SK-N-SH (cell line): ENCODE measurements at regions not wholly inside any gene's neighbourhood (a gene's known extent, or its start where the extent isn't known, plus 50 kb on each side); places are given as distances from the start of the nearest gene placed in this dataset.

ENCODE experiments used
- CTCF ChIA-PET: fragments of 300-600, 350-600 bp; formaldehyde crosslinking; extraction: SDS; loops from one replicate; lab custom pipeline; 2021; lab: Yijun Ruan, JAX
- POLR2A ChIA-PET: fragments of 350-600 bp; sonication (Branson Sonifier 250); formaldehyde crosslinking; extraction: SDS; loops from one replicate; lab custom pipeline; 2020; ENCODE audit warnings: antibody characterized with exemption, inconsistent platforms; lab: Yijun Ruan, JAX
- DNase-seq: peaks from one replicate; pipeline ENCODE4 v3.0.0; 2012
- H2AFZ ChIP-seq: fragments of 200-600 bp; sonication (generic); 2 replicates; pipeline ENCODE4 v1.8.1; 2016; ENCODE audit warnings: antibody characterized with exemption, mild to moderate bottlenecking, low read depth
- H3F3A ChIP-seq: fragments of 200-600 bp; sonication (generic); replicated peaks from 2 replicates; pipeline ENCODE3; 2016; ENCODE audit warnings: antibody characterized with exemption, mild to moderate bottlenecking; ENCODE audit not compliant: insufficient read depth
- H3K27ac ChIP-seq, 2 experiments: fragments of 200-500 bp in 1 of 2; fragments of 200-600 bp in 1 of 2; sonication (Bioruptor generic) in 1 of 2; sonication (generic), shearing (Covaris generic) in 1 of 2; 2 replicates each; pipeline versions ENCODE4 v1.5.1 to v1.6.1; 2014 to 2016; ENCODE audit warnings: low read depth in 2 of 2, inconsistent platforms in 1 of 2, low read length in 1 of 2, mild to moderate bottlenecking in 1 of 2, mixed read lengths in 1 of 2
- H3K27me3 ChIP-seq: fragments of 200-600 bp; sonication (generic), shearing (Covaris generic); 2 replicates; pipeline ENCODE4 v1.6.1; 2016; ENCODE audit warnings: mixed run types; ENCODE audit not compliant: insufficient read depth
- H3K36me3 ChIP-seq, 2 experiments: fragments of 200-500 bp in 1 of 2; fragments of 200-600 bp in 1 of 2; sonication (Bioruptor generic) in 1 of 2; sonication (generic) in 1 of 2; replicated peaks in 1 of 2; 2 replicates each; pipeline versions ENCODE3 to v1.5.1; 2014 to 2016; ENCODE audit warnings: low read length in 1 of 2, mild to moderate bottlenecking in 1 of 2; ENCODE audit not compliant: insufficient read depth in 2 of 2, control insufficient read depth in 1 of 2
- H3K4me1 ChIP-seq, 2 experiments: fragments of 200-500 bp in 1 of 2; fragments of 200-600 bp in 1 of 2; sonication (Bioruptor generic) in 1 of 2; sonication (generic), shearing (Covaris generic) in 1 of 2; 2 replicates each; pipeline versions ENCODE4 v1.5.1 to v1.6.1; 2014 to 2016; ENCODE audit warnings: low read depth in 1 of 2, low read length in 1 of 2, mixed run types in 1 of 2; ENCODE audit not compliant: insufficient read depth in 2 of 2, control insufficient read depth in 1 of 2
- H3K4me2 ChIP-seq: fragments of 200-600 bp; sonication (generic), shearing (Covaris generic); 2 replicates; pipeline ENCODE4 v1.6.1; 2017; ENCODE audit warnings: mixed run types
- H3K4me3 ChIP-seq, 2 experiments: fragments of 200-500 bp in 1 of 2; fragments of 200-600 bp in 1 of 2; sonication (Bioruptor generic) in 1 of 2; sonication (generic), shearing (Covaris generic) in 1 of 2; 2 replicates each; pipeline versions ENCODE4 v1.5.1 to v1.8.1; 2014 to 2016; ENCODE audit warnings: low read depth in 2 of 2, inconsistent platforms in 1 of 2, low read length in 1 of 2, mild to moderate bottlenecking in 1 of 2, mixed read lengths in 1 of 2, moderate library complexity in 1 of 2
- H3K79me2 ChIP-seq: fragments of 200-600 bp; sonication (generic); 2 replicates; pipeline ENCODE4 v1.8.1; 2017; ENCODE audit warnings: mild to moderate bottlenecking; ENCODE audit not compliant: insufficient read depth
- H3K9ac ChIP-seq: fragments of 200-600 bp; sonication (generic); 2 replicates; pipeline ENCODE4 v1.6.1; 2017; ENCODE audit warnings: mixed run types
- H3K9me2 ChIP-seq: fragments of 200-600 bp; sonication (generic); 2 replicates; pipeline ENCODE4 v1.6.1; 2017; ENCODE audit warnings: mixed run types
- H3K9me3 ChIP-seq: fragments of 200-600 bp; sonication (generic); 2 replicates; pipeline ENCODE4 v1.6.1; 2017; ENCODE audit warnings: mixed run types, mild to moderate bottlenecking, moderate library complexity
- H4K20me1 ChIP-seq: fragments of 200-600 bp; sonication (generic); 2 replicates; pipeline ENCODE4 v1.6.1; 2017; ENCODE audit warnings: mild to moderate bottlenecking, mixed run types; ENCODE audit not compliant: insufficient read depth
- CTCF ChIP-seq: fragments of 200-600 bp; sonication (generic); IDR thresholded peaks from 2 replicates; pipeline ENCODE4 v1.6.1; 2017; ENCODE audit warnings: antibody characterized with exemption, mild to moderate bottlenecking, moderate library complexity
- EP300 ChIP-seq, 2 experiments: IDR thresholded peaks; 2 replicates each; pipeline versions ENCODE4 v1.4.0 to v1.6.1; 2012; ENCODE audit warnings: borderline replicate concordance in 1 of 2, low read depth in 1 of 2, low read length in 1 of 2
- FOXM1 ChIP-seq: IDR thresholded peaks from 2 replicates; pipeline ENCODE4 v1.4.0; 2012; ENCODE audit warnings: low read depth, mild to moderate bottlenecking
- MEF2A ChIP-seq: IDR thresholded peaks from 2 replicates; pipeline ENCODE4 v1.4.0; 2012; ENCODE audit warnings: low read depth, borderline replicate concordance
- MXI1 ChIP-seq: IDR thresholded peaks from 2 replicates; pipeline ENCODE4 v1.6.1; 2012; ENCODE audit warnings: mild to moderate bottlenecking, low read depth, low read length, improper control_type of control experiment
- NRF1 ChIP-seq: IDR thresholded peaks from 2 replicates; pipeline ENCODE4 v1.6.1; 2012; ENCODE audit warnings: low read depth, mild to moderate bottlenecking, low read length
- POLR2AphosphoS5 ChIP-seq: IDR thresholded peaks from 2 replicates; pipeline ENCODE4 v1.6.1; 2012; ENCODE audit warnings: low read depth, low read length
- RAD21 ChIP-seq: IDR thresholded peaks from 2 replicates; pipeline ENCODE4 v1.6.1; 2012; ENCODE audit warnings: mild to moderate bottlenecking, low read length
- RXRA ChIP-seq: IDR thresholded peaks from 2 replicates; pipeline ENCODE4 v1.4.0; 2012; ENCODE audit warnings: low read depth, mild to moderate bottlenecking, borderline replicate concordance
- TAF1 ChIP-seq: IDR thresholded peaks from 2 replicates; pipeline ENCODE4 v1.6.1; 2012; ENCODE audit warnings: low read depth, mild to moderate bottlenecking, low read length, moderate library complexity, borderline replicate concordance
- TCF12 ChIP-seq: IDR thresholded peaks from 2 replicates; pipeline ENCODE4 v1.4.0; 2012
- TEAD4 ChIP-seq: IDR thresholded peaks from 2 replicates; pipeline ENCODE4 v1.4.0; 2012; ENCODE audit warnings: mild to moderate bottlenecking, borderline replicate concordance; ENCODE audit not compliant: insufficient read depth
- USF2 ChIP-seq: fragments of 150-350 bp; IDR thresholded peaks from 2 replicates; pipeline ENCODE4 v1.6.1; 2017; ENCODE audit warnings: antibody characterized with exemption, low read length, low read depth, borderline replicate concordance
- WGBS: methylation state at CpG from one replicate; pipeline ENCODE4 v1.1.6; 2017; ENCODE audit warnings: low lambda C conversion rate; 5-methylcytosine and 5-hydroxymethylcytosine counted together
- TF ChIP-seq, protein P1 (sequence below): IDR thresholded peaks from 2 replicates; pipeline ENCODE4; 2012
- TF ChIP-seq, protein P2 (sequence below): IDR thresholded peaks from 2 replicates; pipeline ENCODE4 v1.4.0; 2012; ENCODE audit warnings: low read depth

DNA sequence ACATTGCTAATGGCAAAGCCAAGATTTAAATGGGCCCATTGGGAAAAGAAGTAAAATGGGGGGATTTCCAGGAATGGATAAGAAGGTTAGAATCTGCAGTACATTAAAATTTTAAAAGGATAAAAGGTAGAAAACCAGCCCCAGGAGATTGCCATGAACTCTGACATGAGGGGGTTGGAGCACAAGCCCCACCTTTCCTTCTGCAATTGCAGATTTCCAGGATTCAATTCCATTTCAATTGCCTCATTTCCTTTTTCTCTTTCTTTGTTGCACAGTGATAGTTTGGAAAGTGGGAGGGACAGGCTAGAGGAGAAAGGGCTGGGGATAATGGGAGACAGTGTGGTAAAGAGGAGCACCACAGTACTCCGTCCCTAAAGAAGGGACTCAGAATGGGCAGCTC, 238.5 kb upstream of the RAB4A start:
- Histone ChIP-seq H3K4me1 (peaks cover 10 to 14% of the 10 kb centered on the region in 2 experiments; a peak in 2 of 4 replicates), H3K27ac (no peak overlapping the region), H3K36me3 (no peaks in the 10 kb centered on the region), H3F3A (no peaks in the 10 kb centered on the region), H3K4me2 (0 out of 2 replicates have a peak overlapping the region, but pooled peaks have one; percentile 17), H3K27me3 (no peaks in the 10 kb centered on the region), H3K9me2 (no peaks in the 10 kb centered on the region), H3K4me3 (no peak overlapping the region), H3K9me3 (no peaks in the 10 kb centered on the region), H2AFZ (peak overlapping the region; percentile 38; the same call in 1 of the 2 replicates), H3K9ac (no peak overlapping the region), H3K79me2 (no peaks in the 10 kb centered on the region), H4K20me1 (no peaks in the 10 kb centered on the region)
- 68% methylated on average over 1 of the region's 1 CpG for WGBS
- ChIA-PET CTCF (interaction anchor here (1.0 to 1.5 kb wide), 2 partner anchors 12 to 124 kb away, joined by 3 read pairs; no protein-coding TSS in a partner anchor), POLR2A (no interaction called here)
- no peak for DNase-seq
- TF ChIP-seq, protein P1, sequence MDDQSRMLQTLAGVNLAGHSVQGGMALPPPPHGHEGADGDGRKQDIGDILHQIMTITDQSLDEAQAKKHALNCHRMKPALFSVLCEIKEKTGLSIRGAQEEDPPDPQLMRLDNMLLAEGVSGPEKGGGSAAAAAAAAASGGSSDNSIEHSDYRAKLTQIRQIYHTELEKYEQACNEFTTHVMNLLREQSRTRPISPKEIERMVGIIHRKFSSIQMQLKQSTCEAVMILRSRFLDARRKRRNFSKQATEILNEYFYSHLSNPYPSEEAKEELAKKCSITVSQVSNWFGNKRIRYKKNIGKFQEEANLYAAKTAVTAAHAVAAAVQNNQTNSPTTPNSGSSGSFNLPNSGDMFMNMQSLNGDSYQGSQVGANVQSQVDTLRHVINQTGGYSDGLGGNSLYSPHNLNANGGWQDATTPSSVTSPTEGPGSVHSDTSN, result no peak
- TF ChIP-seq EP300 (IDR thresholded peaks at IDR 0.05; ENCODE audit: borderline replicate concordance in 1 of 2, low read depth in 1 of 2, low read length in 1 of 2) (no peak), RXRA (no peak), NRF1 (no peak)

DNA sequence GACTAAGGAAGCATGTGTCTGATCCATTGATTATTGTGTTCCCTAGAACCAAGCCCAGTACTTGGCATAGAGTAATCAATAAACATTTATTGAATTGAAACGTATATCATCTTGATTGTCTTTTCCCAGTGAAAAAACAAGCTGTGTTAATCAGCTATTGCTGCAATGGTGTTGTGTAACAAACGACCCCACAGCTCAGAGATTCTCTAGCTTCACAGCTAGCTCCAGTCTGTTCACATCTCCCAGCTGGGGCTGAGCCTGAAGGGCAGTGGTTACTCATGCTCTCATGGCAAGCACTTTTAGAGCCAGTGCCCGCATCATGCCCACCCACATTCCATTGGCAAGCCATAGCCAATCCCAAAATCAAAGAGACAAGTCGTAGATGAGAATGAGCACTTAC, 237.4 kb upstream of the RAB4A start:
- no peaks in the 10 kb centered on the region for H3K36me3 ChIP-seq
- H3K27ac ChIP-seq, result no peak overlapping the region
- H2AFZ ChIP-seq, result no peak overlapping the region
- DNase-seq, result no peak
- H3K9me2 ChIP-seq, result no peaks in the 10 kb centered on the region
- CTCF ChIA-PET, result interaction anchor here (0.9 to 2.2 kb wide), 3 partner anchors 10 to 298 kb away, joined by 3 to 6 read pairs (median 3); partner anchors contain the start of gene RHOU
- no peaks in the 10 kb centered on the region for H3K27me3 ChIP-seq
- TF ChIP-seq TEAD4, result no peak
- TF ChIP-seq TAF1, result no peak
- TF ChIP-seq TCF12, result no peak
- no peak for TF ChIP-seq MXI1
- TF ChIP-seq, protein P2, sequence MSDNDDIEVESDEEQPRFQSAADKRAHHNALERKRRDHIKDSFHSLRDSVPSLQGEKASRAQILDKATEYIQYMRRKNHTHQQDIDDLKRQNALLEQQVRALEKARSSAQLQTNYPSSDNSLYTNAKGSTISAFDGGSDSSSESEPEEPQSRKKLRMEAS, result no peak
- no peak for TF ChIP-seq RAD21
- TF ChIP-seq FOXM1, result no peak
- no peak for TF ChIP-seq POLR2AphosphoS5
- TF ChIP-seq, protein P1, result no peak
- no peak for TF ChIP-seq MEF2A
- no peak for TF ChIP-seq NRF1
- no peak for TF ChIP-seq EP300 (IDR thresholded peaks at IDR 0.05; ENCODE audit: borderline replicate concordance in 1 of 2, low read depth in 1 of 2, low read length in 1 of 2)
- no peak for TF ChIP-seq CTCF
- TF ChIP-seq USF2, result no peak
- TF ChIP-seq, all 33 proteins: peak for 0
- POLR2A ChIA-PET, result no interaction called here
- H3K4me2 ChIP-seq, result no peak overlapping the region
- no peaks in the 10 kb centered on the region for H3K9me3 ChIP-seq
- WGBS, result 35% methylated on average over 4 of the region's 4 CpGs
- H3K4me1 ChIP-seq, result peaks cover 10% of the 10 kb centered on the region in 2 experiments; a peak in 2 of 4 replicates
- no peaks in the 10 kb centered on the region for H4K20me1 ChIP-seq
- no peak overlapping the region for H3K4me3 ChIP-seq
- no peak overlapping the region for H3K9ac ChIP-seq
- no peaks in the 10 kb centered on the region for H3F3A ChIP-seq
- no peaks in the 10 kb centered on the region for H3K79me2 ChIP-seq
